Endodermal cell (in vitro differentiated cells): ENCODE measurements at regions not wholly inside any gene's neighbourhood (a gene's known extent, or its start where the extent isn't known, plus 50 kb on each side); places are given as distances from the start of the nearest gene placed in this dataset.
"Not testable (repeated sequence)": the region's sequence is repeated elsewhere in the genome, so short reads cannot be mapped to it uniquely, and the experiment has no call there.

Experiments
- DNase-seq: peaks from one replicate; pipeline ENCODE4 v3.0.0-alpha.2; 2017
- H3K27ac ChIP-seq: 2 replicates; pipeline ENCODE4 v1.5.1; 2013; ENCODE audit warnings: mild to moderate bottlenecking, low read depth, low read length, moderate library complexity
- H3K27me3 ChIP-seq: 2 replicates; pipeline ENCODE4 v1.6.1; 2013; ENCODE audit warnings: mild to moderate bottlenecking, low read length, moderate library complexity; ENCODE audit not compliant: insufficient read depth, control insufficient read depth, poor library complexity, severe bottlenecking
- H3K36me3 ChIP-seq: 2 replicates; pipeline ENCODE4 v1.7.0; 2013; ENCODE audit warnings: mild to moderate bottlenecking, low read length, moderate library complexity; ENCODE audit not compliant: control insufficient read depth, insufficient read depth
- H3K4me1 ChIP-seq: one replicate; pipeline ENCODE4 v1.7.0; 2013; ENCODE audit warnings: low read length; ENCODE audit not compliant: control insufficient read depth, insufficient read depth
- H3K4me3 ChIP-seq: 2 replicates; pipeline ENCODE4 v1.5.1; 2013; ENCODE audit warnings: mild to moderate bottlenecking, low read length, moderate library complexity
- H3K9ac ChIP-seq: 2 replicates; pipeline ENCODE4 v1.6.1; 2013; ENCODE audit warnings: mild to moderate bottlenecking, low read length, moderate library complexity; ENCODE audit not compliant: poor library complexity, severe bottlenecking; ENCODE audit errors: extremely low read depth
- H3K9me3 ChIP-seq: 2 replicates; pipeline ENCODE4 v1.6.1; 2013; ENCODE audit warnings: mild to moderate bottlenecking, low read length, moderate library complexity; ENCODE audit not compliant: control insufficient read depth
- H3K27ac Mint-ChIP-seq: 2 replicates; pipeline ENCODE4 v1.8.0; 2020; ENCODE audit warnings: mixed read lengths
- H3K27me3 Mint-ChIP-seq: 2 replicates; pipeline ENCODE4 v1.8.0; 2021; ENCODE audit warnings: mild to moderate bottlenecking, mixed read lengths; ENCODE audit not compliant: insufficient read depth
- H3K36me3 Mint-ChIP-seq: 2 replicates; pipeline ENCODE4 v1.8.0; 2020; ENCODE audit warnings: low read depth, mixed read lengths
- H3K4me1 Mint-ChIP-seq: 2 replicates; pipeline ENCODE4 v1.8.0; 2020; ENCODE audit warnings: mixed read lengths
- H3K4me3 Mint-ChIP-seq: 2 replicates; pipeline ENCODE4 v1.8.0; 2020; ENCODE audit warnings: mild to moderate bottlenecking, moderate library complexity, mixed read lengths
- H3K9me3 Mint-ChIP-seq: 2 replicates; pipeline ENCODE4 v1.8.0; 2020; ENCODE audit warnings: mild to moderate bottlenecking, mixed read lengths
- WGBS, 2 experiments: methylation state at CpG; one replicate each; pipeline versions ENCODE4 v1.1.5 to v1.1.7; 2013; ENCODE audit warnings: missing lambda C conversion rate in 2 of 2, mixed read lengths in 1 of 2; ENCODE audit not compliant: insufficient coverage in 1 of 2, insufficient read length in 1 of 2; 5-methylcytosine and 5-hydroxymethylcytosine counted together
- TF ChIP-seq, protein P1 (sequence below): fragments of 200-600 bp; sonication (generic); conservative IDR thresholded peaks from 2 replicates; pipeline ENCODE4 v1.5.0; 2021; ENCODE audit warnings: antibody characterized with exemption, mild to moderate bottlenecking

DNA sequence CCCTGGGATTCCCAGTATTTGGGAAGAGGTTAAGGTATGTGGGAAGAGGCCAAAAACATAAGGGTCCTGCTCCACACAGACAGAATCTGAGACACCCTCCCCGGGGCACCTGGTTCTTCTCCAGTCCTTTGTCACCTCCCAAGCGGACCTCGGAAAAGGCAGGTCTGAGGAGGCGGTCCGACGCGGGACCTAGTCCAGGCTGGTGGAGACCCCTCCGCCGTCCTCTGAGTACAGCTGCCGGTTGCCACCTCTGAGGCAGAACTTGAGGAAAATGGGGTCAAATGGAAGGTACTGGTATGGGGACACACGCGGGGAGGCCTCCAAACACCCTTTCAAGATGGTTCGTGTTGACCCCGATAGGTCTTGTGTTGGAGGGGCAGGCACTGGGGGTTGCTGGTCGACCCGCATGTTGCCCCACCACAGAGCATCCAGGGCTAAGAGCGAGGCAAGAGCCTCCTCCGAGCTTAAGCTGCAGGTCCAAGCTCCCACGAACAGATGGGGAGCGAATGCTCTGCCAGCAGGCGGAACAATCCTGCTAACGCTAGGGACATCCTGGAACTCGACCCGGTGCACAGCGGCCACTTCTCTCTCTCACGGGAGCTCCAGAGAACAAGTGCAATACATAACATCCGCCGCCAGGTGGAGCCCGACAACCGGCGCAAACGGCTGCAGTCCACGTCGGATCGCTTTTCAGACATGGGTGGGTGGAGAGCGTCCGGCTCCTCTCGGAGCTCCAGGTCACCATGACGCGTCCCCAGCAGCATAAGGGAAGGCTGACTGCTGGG lies 559.8 kb downstream of the SPATA31A6 start:
- not testable (repeated sequence) for H3K36me3 Mint-ChIP-seq, H3K27ac Mint-ChIP-seq, H3K4me1 ChIP-seq, H3K27ac ChIP-seq, H3K9ac ChIP-seq, H3K4me3 Mint-ChIP-seq, H3K4me1 Mint-ChIP-seq, H3K9me3 ChIP-seq, H3K4me3 ChIP-seq, H3K9me3 Mint-ChIP-seq, H3K27me3 ChIP-seq, H3K36me3 ChIP-seq
- TF ChIP-seq, protein P1, sequence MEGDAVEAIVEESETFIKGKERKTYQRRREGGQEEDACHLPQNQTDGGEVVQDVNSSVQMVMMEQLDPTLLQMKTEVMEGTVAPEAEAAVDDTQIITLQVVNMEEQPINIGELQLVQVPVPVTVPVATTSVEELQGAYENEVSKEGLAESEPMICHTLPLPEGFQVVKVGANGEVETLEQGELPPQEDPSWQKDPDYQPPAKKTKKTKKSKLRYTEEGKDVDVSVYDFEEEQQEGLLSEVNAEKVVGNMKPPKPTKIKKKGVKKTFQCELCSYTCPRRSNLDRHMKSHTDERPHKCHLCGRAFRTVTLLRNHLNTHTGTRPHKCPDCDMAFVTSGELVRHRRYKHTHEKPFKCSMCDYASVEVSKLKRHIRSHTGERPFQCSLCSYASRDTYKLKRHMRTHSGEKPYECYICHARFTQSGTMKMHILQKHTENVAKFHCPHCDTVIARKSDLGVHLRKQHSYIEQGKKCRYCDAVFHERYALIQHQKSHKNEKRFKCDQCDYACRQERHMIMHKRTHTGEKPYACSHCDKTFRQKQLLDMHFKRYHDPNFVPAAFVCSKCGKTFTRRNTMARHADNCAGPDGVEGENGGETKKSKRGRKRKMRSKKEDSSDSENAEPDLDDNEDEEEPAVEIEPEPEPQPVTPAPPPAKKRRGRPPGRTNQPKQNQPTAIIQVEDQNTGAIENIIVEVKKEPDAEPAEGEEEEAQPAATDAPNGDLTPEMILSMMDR = peak; percentile 93
- peaks cover 36% of the 10 kb centered on the region for H3K27me3 Mint-ChIP-seq
- DNase-seq = peak; percentile 94
- 33 to 37% methylated on average over 12 to 37 of the region's 40 CpGs for WGBS, 2 experiments

DNA sequence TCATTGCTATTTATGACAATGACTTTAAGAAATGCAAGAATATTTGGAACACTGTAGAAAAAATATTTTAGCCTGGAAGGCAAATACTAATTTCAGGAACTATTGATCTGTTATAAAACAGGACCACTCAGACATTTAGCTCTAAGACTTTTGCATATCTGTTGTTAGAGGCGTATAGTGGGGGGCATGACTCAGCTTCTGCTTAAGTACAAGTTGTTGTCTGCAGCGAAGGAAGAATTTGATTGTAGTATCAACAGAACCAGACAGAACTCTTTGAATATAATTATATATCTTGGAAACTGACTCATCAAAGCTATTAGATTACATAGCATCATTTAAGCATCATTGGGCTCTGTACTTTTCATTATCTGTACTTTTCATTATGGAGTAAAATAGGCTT lies 573.8 kb downstream of the SPATA31A6 start:
- not testable (repeated sequence) for H3K27me3 Mint-ChIP-seq, H3K27ac ChIP-seq, H3K4me1 ChIP-seq, H3K4me3 Mint-ChIP-seq, H3K27ac Mint-ChIP-seq, H3K36me3 Mint-ChIP-seq, H3K9me3 ChIP-seq, H3K9me3 Mint-ChIP-seq, H3K27me3 ChIP-seq, H3K9ac ChIP-seq, H3K4me3 ChIP-seq, H3K4me1 Mint-ChIP-seq, H3K36me3 ChIP-seq, DNase-seq
- 75 to 80% methylated on average over 1 of the region's 2 CpGs for WGBS, 2 experiments

DNA sequence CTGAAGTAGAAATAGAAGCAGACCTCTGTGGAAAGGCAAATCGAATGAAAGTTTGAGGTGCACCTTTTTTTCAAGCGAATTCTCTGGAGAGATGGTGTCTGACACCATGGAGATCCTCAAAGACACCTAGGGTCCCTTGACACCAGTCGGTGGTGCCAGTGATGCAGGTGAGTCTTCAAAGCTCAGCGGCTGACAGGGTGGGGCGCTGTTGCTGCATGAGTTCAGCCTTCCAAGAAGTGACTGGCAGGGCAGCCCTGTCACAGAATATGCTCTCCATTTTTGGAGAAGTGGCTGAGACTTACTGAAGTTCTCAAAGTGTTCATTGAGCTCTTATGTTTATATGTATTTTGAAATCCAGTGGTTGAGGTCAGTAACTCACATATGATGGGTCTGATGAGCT lies 575.9 kb downstream of the SPATA31A6 start:
- H3K27me3 ChIP-seq, H3K27me3 Mint-ChIP-seq, H3K27ac ChIP-seq, H3K4me1 Mint-ChIP-seq, H3K4me3 ChIP-seq, H3K9ac ChIP-seq, H3K9me3 ChIP-seq, H3K36me3 ChIP-seq, H3K36me3 Mint-ChIP-seq, H3K4me1 ChIP-seq, H3K4me3 Mint-ChIP-seq, H3K27ac Mint-ChIP-seq: not testable (repeated sequence)
- 57% methylated on average over 5 of the region's 5 CpGs; no CpG with 5 or more reads in 1 of the 2 experiments for WGBS, 2 experiments
- TF ChIP-seq, protein P1 = peak; percentile 59
- peak; percentile 75 for DNase-seq
- H3K9me3 Mint-ChIP-seq = peaks cover 11% of the 10 kb centered on the region

DNA sequence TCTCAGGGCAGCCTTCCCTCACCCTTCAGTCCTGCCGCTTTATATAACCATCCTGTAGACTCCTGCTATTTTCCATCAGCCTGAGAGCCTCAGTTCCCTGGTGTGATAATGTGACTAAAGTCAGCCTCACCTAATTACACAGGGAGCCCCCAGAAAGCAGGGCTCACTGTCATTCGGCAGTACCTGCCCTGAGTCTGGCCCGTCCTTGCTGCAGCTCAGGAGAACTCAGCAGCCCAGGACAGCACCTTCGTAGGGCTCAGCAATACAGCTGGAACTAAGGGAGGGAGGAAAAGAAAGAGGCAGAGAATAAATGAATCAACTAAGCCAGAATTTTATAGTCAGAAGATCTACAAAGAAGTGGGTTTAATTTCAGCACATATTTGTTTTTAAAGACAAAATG lies 598.7 kb downstream of the SPATA31A6 start:
- DNase-seq = peak; percentile 66
- H3K9ac ChIP-seq, H3K4me3 Mint-ChIP-seq, H3K36me3 ChIP-seq, H3K4me3 ChIP-seq, H3K27ac Mint-ChIP-seq, H3K4me1 ChIP-seq, H3K36me3 Mint-ChIP-seq, H3K27ac ChIP-seq, H3K27me3 Mint-ChIP-seq, H3K27me3 ChIP-seq, H3K9me3 Mint-ChIP-seq, H3K4me1 Mint-ChIP-seq, H3K9me3 ChIP-seq: not testable (repeated sequence)
- WGBS, 2 experiments = 83% methylated on average over 3 of the region's 4 CpGs; no CpG with 5 or more reads in 1 of the 2 experiments

DNA sequence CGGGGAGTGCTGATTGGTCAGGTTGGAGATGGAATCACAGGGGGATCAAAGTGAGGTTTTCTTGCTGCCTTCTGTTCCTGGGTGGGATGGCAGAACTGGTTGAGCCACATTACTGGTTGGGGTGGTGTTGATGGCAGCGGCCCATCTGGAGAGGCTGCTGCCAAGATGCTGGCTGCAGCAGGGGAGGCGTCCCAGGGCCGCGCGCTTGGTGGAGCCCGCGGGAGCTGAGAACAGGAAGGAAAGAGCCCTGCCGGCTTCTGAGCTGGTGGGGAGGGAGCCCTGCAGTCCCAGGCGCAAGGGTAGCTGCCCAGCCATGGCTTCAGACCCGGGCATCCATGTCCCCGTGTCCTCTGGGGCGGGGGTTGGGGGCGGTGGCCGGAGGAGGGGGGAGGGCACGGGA lies 609.3 kb downstream of the SPATA31A6 start:
- Mint-ChIP-seq H3K4me3 (peak overlapping the region; percentile 23), H3K27me3 (peaks cover 10% of the 10 kb centered on the region)
- WGBS, 2 experiments = 94 to 96% methylated on average over 6 to 12 of the region's 16 CpGs
- not testable (repeated sequence) for H3K9me3 Mint-ChIP-seq, H3K4me1 ChIP-seq, H3K4me1 Mint-ChIP-seq, H3K9me3 ChIP-seq, H3K27ac Mint-ChIP-seq, H3K9ac ChIP-seq, H3K36me3 Mint-ChIP-seq, H3K27ac ChIP-seq, H3K4me3 ChIP-seq, H3K27me3 ChIP-seq, H3K36me3 ChIP-seq
- DNase-seq = peak; percentile 59
